ENCODE measurements at regions not wholly inside any gene's neighbourhood (a gene's known extent, or its start where the extent isn't known, plus 50 kb on each side); places are given as distances from the start of the nearest gene placed in this dataset.

- no peak for DNase-seq (ENCODE audit: extremely low read depth, insufficient read length)
- no peak overlapping the region for H3K4me3 ChIP-seq (replicated peaks; ENCODE audit: low read depth, low read length)
- no peak for TF ChIP-seq CTCF (IDR thresholded peaks at IDR 0.05; ENCODE audit: insufficient read depth, low read length, poor library complexity, severe bottlenecking)
- no peaks in the 10 kb centered on the region for H3K27me3 ChIP-seq (replicated peaks; ENCODE audit: control insufficient read depth, insufficient read depth, low read length)
- H3K36me3 ChIP-seq (ENCODE audit: control insufficient read depth, insufficient read depth, low read length) = no peaks in the 10 kb centered on the region
Observed at GRCh38 chr4:146998157-146998556, 52.5 kb upstream of the TTC29 start.

GRCh38 chr4:147003956-147004809, 58.5 kb upstream of the TTC29 start:
- Histone ChIP-seq H3K4me3 (replicated peaks; ENCODE audit: low read depth, low read length) (no peak overlapping the region), H3K27me3 (replicated peaks; ENCODE audit: control insufficient read depth, insufficient read depth, low read length) (no peaks in the 10 kb centered on the region), H3K36me3 (ENCODE audit: control insufficient read depth, insufficient read depth, low read length) (no peaks in the 10 kb centered on the region)
- no peak for DNase-seq (ENCODE audit: extremely low read depth, insufficient read length)
- no peak for TF ChIP-seq CTCF (IDR thresholded peaks at IDR 0.05; ENCODE audit: insufficient read depth, low read length, poor library complexity, severe bottlenecking)

- TF ChIP-seq CTCF (IDR thresholded peaks at IDR 0.05; ENCODE audit: insufficient read depth, low read length, poor library complexity, severe bottlenecking) = no peak
- DNase-seq (ENCODE audit: extremely low read depth, insufficient read length) = no peak
- Histone ChIP-seq H3K27me3 (replicated peaks; ENCODE audit: control insufficient read depth, insufficient read depth, low read length) (no peaks in the 10 kb centered on the region), H3K4me3 (replicated peaks; ENCODE audit: low read depth, low read length) (no peak overlapping the region), H3K36me3 (ENCODE audit: control insufficient read depth, insufficient read depth, low read length) (no peaks in the 10 kb centered on the region)
Observed at GRCh38 chr4:147006229-147006628, 60.6 kb upstream of the TTC29 start.

- Histone ChIP-seq H3K27me3 (replicated peaks; ENCODE audit: control insufficient read depth, insufficient read depth, low read length) (no peaks in the 10 kb centered on the region), H3K36me3 (ENCODE audit: control insufficient read depth, insufficient read depth, low read length) (no peaks in the 10 kb centered on the region), H3K4me3 (replicated peaks; ENCODE audit: low read depth, low read length) (no peak overlapping the region)
- DNase-seq (ENCODE audit: extremely low read depth, insufficient read length) = no peak
- no peak for TF ChIP-seq CTCF (IDR thresholded peaks at IDR 0.05; ENCODE audit: insufficient read depth, low read length, poor library complexity, severe bottlenecking)
Observed at GRCh38 chr4:147009875-147010274, 64.2 kb upstream of the TTC29 start.

GRCh38 chr4:147011411-147011810, 65.7 kb upstream of the TTC29 start:
- no peak for TF ChIP-seq CTCF (IDR thresholded peaks at IDR 0.05; ENCODE audit: insufficient read depth, low read length, poor library complexity, severe bottlenecking)
- no peak overlapping the region for H3K4me3 ChIP-seq (replicated peaks; ENCODE audit: low read depth, low read length)
- no peak for DNase-seq (ENCODE audit: extremely low read depth, insufficient read length)
- no peaks in the 10 kb centered on the region for H3K36me3 ChIP-seq (ENCODE audit: control insufficient read depth, insufficient read depth, low read length)
- no peaks in the 10 kb centered on the region for H3K27me3 ChIP-seq (replicated peaks; ENCODE audit: control insufficient read depth, insufficient read depth, low read length)

Data from GM06990 (cell line).